GM19324 (cell line): ENCODE measurements at regions not wholly inside any gene's neighbourhood (a gene's known extent, or its start where the extent isn't known, plus 50 kb on each side); places are given as distances from the start of the nearest gene placed in this dataset.

ENCODE experiments used
- ATAC-seq: cut with Tn5 transposase; IDR thresholded peaks from one replicate; pipeline ENCODE4 v1.9.1; 2021; ENCODE audit warnings: mild to moderate bottlenecking, moderate library complexity; ENCODE audit not compliant: unreplicated experiment, low FRiP score

- ATAC-seq, result peak; percentile 72
Measured at GRCh38 chr2:183214680-183215079, 90.4 kb downstream of the NUP35 start.

GRCh38 chr2:183215917-183216316 is 91.7 kb downstream of the NUP35 start:
- no peak for ATAC-seq

- ATAC-seq, result no peak
Measured at GRCh38 chr2:183219888-183220287, 95.6 kb downstream of the NUP35 start.

- ATAC-seq, result no peak
Measured at GRCh38 chr2:183222751-183223150, 98.5 kb downstream of the NUP35 start.

- no peak for ATAC-seq
Measured at GRCh38 chr2:183224948-183225347, 100.7 kb downstream of the NUP35 start.

- ATAC-seq, result no peak
Measured at GRCh38 chr2:183227176-183227575, 102.9 kb downstream of the NUP35 start.

GRCh38 chr2:183229386-183229785 is 105.1 kb downstream of the NUP35 start:
- ATAC-seq, result no peak

GRCh38 chr2:183232161-183232865 is 108.1 kb downstream of the NUP35 start:
- ATAC-seq, result no peak

- ATAC-seq, result no peak
Measured at GRCh38 chr2:183242937-183243336, 118.7 kb downstream of the NUP35 start.

GRCh38 chr2:183243758-183244157 is 119.5 kb downstream of the NUP35 start:
- ATAC-seq, result no peak

GRCh38 chr2:183244300-183244844 is 120.1 kb downstream of the NUP35 start:
- ATAC-seq, result no peak

- no peak for ATAC-seq
Measured at GRCh38 chr2:183248866-183249567, 124.8 kb downstream of the NUP35 start.

- ATAC-seq, result no peak
Measured at GRCh38 chr2:183250061-183250460, 125.8 kb downstream of the NUP35 start.

GRCh38 chr2:183250472-183250871 is 126.2 kb downstream of the NUP35 start:
- no peak for ATAC-seq

- no peak for ATAC-seq
Measured at GRCh38 chr2:183253441-183254130, 129.3 kb downstream of the NUP35 start.

GRCh38 chr2:183255411-183255810 is 131.2 kb downstream of the NUP35 start:
- no peak for ATAC-seq

GRCh38 chr2:183259921-183260320 is 135.7 kb downstream of the NUP35 start:
- ATAC-seq, result no peak

- no peak for ATAC-seq
Measured at GRCh38 chr2:183260527-183260926, 136.3 kb downstream of the NUP35 start.

GRCh38 chr2:183264890-183265535 is 140.8 kb downstream of the NUP35 start:
- no peak for ATAC-seq

GRCh38 chr2:183267148-183267827 is 143.0 kb downstream of the NUP35 start:
- ATAC-seq, result no peak
